ENCODE measurements at regions not wholly inside any gene's neighbourhood (a gene's known extent, or its start where the extent isn't known, plus 50 kb on each side); places are given as distances from the start of the nearest gene placed in this dataset.

DNA sequence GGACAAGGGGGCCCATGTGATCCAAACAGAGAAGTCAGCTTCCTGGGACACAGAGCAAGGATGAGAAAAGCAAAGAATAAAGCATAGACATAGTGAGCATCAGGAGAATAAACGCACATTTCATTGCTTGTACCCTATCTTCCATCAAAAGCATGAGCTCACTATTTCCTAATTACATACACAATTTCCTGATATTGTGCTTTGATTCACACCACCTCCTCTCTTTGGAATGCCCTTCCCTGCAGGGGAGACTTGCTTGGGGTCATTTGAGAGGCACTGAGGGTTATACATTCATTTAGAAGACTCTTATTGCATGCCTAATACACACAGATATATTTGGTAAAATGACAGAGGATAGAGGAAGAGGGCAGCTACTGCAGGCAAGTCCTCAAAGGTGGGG, 185.4 kb downstream of the SEC16B start:
- TF ChIP-seq CTCF (IDR thresholded peaks at IDR 0.05; ENCODE audit: low read depth, low read length, missing control alignments): no peak
- DNase-seq (ENCODE audit: low read depth): no peak
- H3K4me3 ChIP-seq (ENCODE audit: low read depth, low read length): no peak overlapping the region

GRCh38 chr1:177783051-177783450, 186.8 kb downstream of the SEC16B start:
- peak; percentile 25 for TF ChIP-seq CTCF (IDR thresholded peaks at IDR 0.05; ENCODE audit: low read depth, low read length, missing control alignments)
- no peak overlapping the region for H3K4me3 ChIP-seq (ENCODE audit: low read depth, low read length)
- no peak for DNase-seq (ENCODE audit: low read depth)

GRCh38 chr1:177780096-177780700, 189.7 kb downstream of the SEC16B start:
- no peak for DNase-seq (ENCODE audit: low read depth)
- no peak overlapping the region for H3K4me3 ChIP-seq (ENCODE audit: low read depth, low read length)
- TF ChIP-seq CTCF (IDR thresholded peaks at IDR 0.05; ENCODE audit: low read depth, low read length, missing control alignments): peak; percentile 46

GRCh38 chr1:177779166-177779965, 190.5 kb downstream of the SEC16B start:
- TF ChIP-seq CTCF (IDR thresholded peaks at IDR 0.05; ENCODE audit: low read depth, low read length, missing control alignments): no peak
- DNase-seq (ENCODE audit: low read depth): no peak
- no peak overlapping the region for H3K4me3 ChIP-seq (ENCODE audit: low read depth, low read length)

DNA sequence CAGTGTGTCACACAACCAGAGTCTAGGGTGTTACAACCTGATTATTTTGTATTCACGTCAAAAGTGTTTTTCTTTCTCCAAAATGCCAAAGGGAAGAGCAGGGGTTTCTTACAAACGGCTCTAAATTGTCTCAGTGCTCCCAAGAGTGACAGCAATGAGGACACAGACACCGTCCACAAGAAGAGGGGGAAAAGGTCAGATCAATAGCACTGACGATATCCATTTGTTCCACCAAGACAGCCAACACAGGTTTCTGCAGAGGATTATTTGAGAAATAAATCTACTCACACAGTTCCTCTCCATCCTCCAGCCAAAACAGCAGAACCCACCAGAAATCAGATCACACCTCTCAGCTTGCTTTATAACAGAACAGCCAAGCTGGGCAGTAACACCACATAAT, 193.9 kb downstream of the SEC16B start:
- DNase-seq (ENCODE audit: low read depth): no peak
- H3K4me3 ChIP-seq (ENCODE audit: low read depth, low read length): no peak overlapping the region
- no peak for TF ChIP-seq CTCF (IDR thresholded peaks at IDR 0.05; ENCODE audit: low read depth, low read length, missing control alignments)

- H3K4me3 ChIP-seq (ENCODE audit: low read depth, low read length): no peak overlapping the region
- DNase-seq (ENCODE audit: low read depth): no peak
- no peak for TF ChIP-seq CTCF (IDR thresholded peaks at IDR 0.05; ENCODE audit: low read depth, low read length, missing control alignments)
These were observed 197.4 kb downstream of the SEC16B start for GRCh38 chr1:177772386-177772960.
